ENCODE measurements at regions not wholly inside any gene's neighbourhood (a gene's known extent, or its start where the extent isn't known, plus 50 kb on each side); places are given as distances from the start of the nearest gene placed in this dataset.
A peak's percentile ranks its signal among the peaks of the same experiment; 100 is the strongest.

GRCh38 chr2:104572834-104573233 lies 281.1 kb upstream of the POU3F3 start:
- no peak overlapping the region for H2AFZ ChIP-seq (ENCODE audit: low read length)
- H3K27ac ChIP-seq (ENCODE audit: extremely low read length, insufficient read depth, low read length) = no peak overlapping the region
- TF ChIP-seq MXI1 (IDR thresholded peaks at IDR 0.05; ENCODE audit: borderline replicate concordance, low read depth, low read length) (no peak), ZBTB44 (CRISPR knock-in tag; IDR thresholded peaks at IDR 0.05) (no peak), HOXA5 (CRISPR knock-in tag; IDR thresholded peaks at IDR 0.05) (no peak), ZNF570 (CRISPR knock-in tag; IDR thresholded peaks at IDR 0.05; ENCODE audit: borderline replicate concordance) (no peak), ZSCAN9 (CRISPR knock-in tag; IDR thresholded peaks at IDR 0.05; ENCODE audit: borderline replicate concordance) (no peak), CREB1 (IDR thresholded peaks at IDR 0.05) (no peak), CREB1 (CRISPR knock-in tag; IDR thresholded peaks at IDR 0.05) (no peak), RARG (CRISPR knock-in tag; IDR thresholded peaks at IDR 0.05; ENCODE audit: low read depth) (no peak)
- H3K4me1 ChIP-seq (ENCODE audit: insufficient read depth, low read length) = no peaks in the 10 kb centered on the region
- intact Hi-C loops (cut with micrococcal nuclease; ENCODE audit: unreplicated experiment) = no loop called here
- no TSS peak for BruUV-seq (replicated peaks)
- ChIA-PET POLR2A (no interaction called here), CTCF (ENCODE audit: low intra/inter-chr PET ratio, low total read pairs) (no interaction called here)
- DNase-seq (ENCODE audit: low spot score) (no peak), ATAC-seq (no peak), FAIRE-seq (no peak)
- in situ Hi-C loops (cut with HindIII; ENCODE audit: extremely low pct_ligation_motif_present, low pct_unique_long_range_greater_than_20kb) = no loop called here
- H3K36me3 ChIP-seq (replicated peaks in 1 of 2; ENCODE audit: control insufficient read depth in 1 of 2, insufficient read depth in 2 of 2, low read length in 2 of 2) = no peaks in the 10 kb centered on the region
- WGBS (ENCODE audit: low lambda C conversion rate) = 7% methylated on average over 4 of the region's 4 CpGs
- H3K9me3 ChIP-seq (ENCODE audit: low read length) = no peaks in the 10 kb centered on the region
- H3K4me3 ChIP-seq (replicated peaks in 1 of 3; ENCODE audit: insufficient read depth in 1 of 3, low read depth in 2 of 3, low read length in 3 of 3) = no peak overlapping the region
- H3K9ac ChIP-seq (ENCODE audit: insufficient read depth, low read depth, low read length) = no peak overlapping the region
- no peaks in the 10 kb centered on the region; a peak in 2 of 5 replicates for H3K27me3 ChIP-seq (ENCODE audit: control insufficient read depth in 1 of 2, insufficient read depth in 2 of 2, low read length in 2 of 2)
- no peak overlapping the region for H3K4me2 ChIP-seq (ENCODE audit: low read depth, low read length)
- no peaks in the 10 kb centered on the region for H4K20me1 ChIP-seq (ENCODE audit: insufficient read depth, low read length)
- no peaks in the 10 kb centered on the region for H3K79me2 ChIP-seq (ENCODE audit: insufficient read depth, low read length)

- POLR2A ChIA-PET = no interaction called here
- no peak for ATAC-seq
- in situ Hi-C loops (cut with HindIII; ENCODE audit: extremely low pct_ligation_motif_present, low pct_unique_long_range_greater_than_20kb) = no loop called here
These were observed 279.5 kb upstream of the POU3F3 start for GRCh38 chr2:104574367-104574766.

More at GRCh38 chr2:104574367-104574766, 279.5 kb upstream of the POU3F3 start:
- Histone ChIP-seq H3K27me3 (ENCODE audit: control insufficient read depth in 1 of 2, insufficient read depth in 2 of 2, low read length in 2 of 2) (no peaks in the 10 kb centered on the region; a peak in 2 of 5 replicates), H3K36me3 (replicated peaks in 1 of 2; ENCODE audit: control insufficient read depth in 1 of 2, insufficient read depth in 2 of 2, low read length in 2 of 2) (no peaks in the 10 kb centered on the region), H3K27ac (ENCODE audit: extremely low read length, insufficient read depth, low read length) (no peak overlapping the region), H3K4me2 (ENCODE audit: low read depth, low read length) (no peak overlapping the region), H3K9ac (ENCODE audit: insufficient read depth, low read depth, low read length) (no peak overlapping the region), H4K20me1 (ENCODE audit: insufficient read depth, low read length) (no peaks in the 10 kb centered on the region), H3K9me3 (ENCODE audit: low read length) (no peaks in the 10 kb centered on the region), H3K4me1 (ENCODE audit: insufficient read depth, low read length) (no peaks in the 10 kb centered on the region), H2AFZ (ENCODE audit: low read length) (no peak overlapping the region), H3K79me2 (ENCODE audit: insufficient read depth, low read length) (no peaks in the 10 kb centered on the region), H3K4me3 (replicated peaks in 1 of 3; ENCODE audit: insufficient read depth in 1 of 3, low read depth in 2 of 3, low read length in 3 of 3) (no peak overlapping the region)
- intact Hi-C loops (cut with micrococcal nuclease; ENCODE audit: unreplicated experiment) = no loop called here
- BruUV-seq (replicated peaks) = no TSS peak
- TF ChIP-seq MTERF4 (CRISPR knock-in tag; IDR thresholded peaks at IDR 0.05) (no peak), MNT (IDR thresholded peaks at IDR 0.05) (peak; percentile 88)
- DNase-seq (ENCODE audit: low spot score) (no peak), FAIRE-seq (no peak)
- WGBS (ENCODE audit: low lambda C conversion rate) = 51% methylated on average over 7 of the region's 7 CpGs
- CTCF ChIA-PET (ENCODE audit: low intra/inter-chr PET ratio, low total read pairs) = no interaction called here

Data from HepG2 (cell line).